MG63 (cell line): ENCODE measurements at regions not wholly inside any gene's neighbourhood (a gene's known extent, or its start where the extent isn't known, plus 50 kb on each side); places are given as distances from the start of the nearest gene placed in this dataset.

Experiments
- DNase-seq: peaks from one replicate; pipeline ENCODE4 v3.0.0-alpha.2; 2020
- H3K27me3 ChIP-seq: fragments of 250-450 bp; sonication (Bioruptor Pico); 2 replicates; pipeline ENCODE4 v1.5.1; 2020; ENCODE audit warnings: mild to moderate bottlenecking, moderate library complexity
- H3K36me3 ChIP-seq: fragments of 250-450 bp; sonication (Bioruptor Pico); 2 replicates; pipeline ENCODE4 v1.5.1; 2020; ENCODE audit warnings: mild to moderate bottlenecking, moderate library complexity
- H3K4me3 ChIP-seq: fragments of 250-450 bp; sonication (Bioruptor Pico); 2 replicates; pipeline ENCODE4 v1.5.1; 2020; ENCODE audit warnings: mild to moderate bottlenecking, moderate library complexity
- H3K9me3 ChIP-seq: fragments of 250-450 bp; sonication (Bioruptor Pico); 2 replicates; pipeline ENCODE4 v1.5.1; 2020; ENCODE audit warnings: mild to moderate bottlenecking, moderate library complexity

DNA sequence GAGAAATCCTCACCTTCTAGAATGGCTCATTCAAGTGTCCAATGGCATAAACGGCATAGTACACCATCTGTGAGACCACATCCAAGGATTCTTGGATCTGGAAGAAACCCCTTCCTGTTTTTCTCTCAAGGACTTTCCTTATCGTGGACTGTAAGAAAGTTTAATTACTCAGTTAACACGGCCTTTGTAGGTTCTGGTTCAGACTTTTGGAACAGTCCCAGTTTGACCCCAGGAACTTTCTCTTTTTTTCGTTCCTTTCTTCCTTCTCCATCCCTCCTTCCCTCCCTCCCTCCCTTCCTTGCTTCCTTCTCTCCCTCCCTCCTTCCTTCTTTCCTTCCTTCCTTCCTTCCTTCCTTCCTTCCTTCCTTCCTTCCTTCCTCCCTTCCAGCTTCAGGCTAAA is 343.5 kb upstream of the SMIM31 start:
- no peak overlapping the region for H3K4me3 ChIP-seq
- no peaks in the 10 kb centered on the region for H3K9me3 ChIP-seq
- no peak for DNase-seq
- peaks cover 2% of the 10 kb centered on the region; the same call in 1 of the 2 replicates for H3K27me3 ChIP-seq
- no peaks in the 10 kb centered on the region for H3K36me3 ChIP-seq

DNA sequence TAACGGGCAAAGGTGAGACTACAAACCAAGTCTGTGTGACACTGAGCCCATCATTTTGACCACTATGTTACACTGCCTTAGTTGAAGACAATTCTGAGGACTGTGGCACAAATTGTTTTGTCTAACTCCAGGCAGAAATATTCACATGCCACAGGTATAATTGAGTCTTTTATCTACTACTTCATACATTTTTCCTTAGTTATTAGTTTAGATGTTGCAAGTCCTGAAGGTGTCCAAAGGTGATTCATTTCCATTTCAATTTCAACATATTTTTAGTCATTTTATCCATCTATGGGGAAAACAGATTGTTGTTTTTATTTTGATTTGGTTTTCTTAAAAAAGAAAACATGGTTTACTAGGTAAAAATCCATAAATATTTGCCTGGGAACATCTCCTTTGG is 341.7 kb upstream of the SMIM31 start:
- Histone ChIP-seq H3K4me3 (no peak overlapping the region), H3K36me3 (no peaks in the 10 kb centered on the region), H3K9me3 (no peaks in the 10 kb centered on the region), H3K27me3 (no peaks in the 10 kb centered on the region)
- no peak for DNase-seq

GRCh38 chr4:164413743-164414142 is 340.2 kb upstream of the SMIM31 start:
- Histone ChIP-seq H3K9me3 (no peaks in the 10 kb centered on the region), H3K36me3 (no peaks in the 10 kb centered on the region), H3K27me3 (no peaks in the 10 kb centered on the region), H3K4me3 (no peak overlapping the region)
- DNase-seq = no peak

DNA sequence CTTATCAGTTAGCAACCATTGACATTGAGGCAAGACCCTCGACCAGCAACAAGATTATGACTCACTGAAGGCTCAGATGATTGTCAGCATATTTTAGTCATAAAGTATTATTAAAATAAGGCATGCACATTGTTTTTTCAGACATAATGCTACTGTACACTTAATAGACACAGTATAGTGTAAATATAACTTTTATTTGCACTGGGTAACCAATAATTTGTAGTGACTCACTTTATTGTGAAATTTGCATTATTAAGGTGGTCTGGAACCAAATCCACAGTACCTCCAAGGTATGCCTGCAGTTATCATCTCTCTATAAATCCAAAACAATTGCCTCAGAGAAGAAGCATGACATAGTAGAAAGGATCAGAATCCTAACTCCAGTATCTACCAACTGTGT is 330.1 kb upstream of the SMIM31 start:
- Histone ChIP-seq H3K27me3 (no peaks in the 10 kb centered on the region), H3K9me3 (no peaks in the 10 kb centered on the region; the same call in 1 of the 2 replicates)

GRCh38 chr4:164424846-164425245 is 329.1 kb upstream of the SMIM31 start:
- Histone ChIP-seq H3K27me3 (no peaks in the 10 kb centered on the region), H3K9me3 (no peaks in the 10 kb centered on the region; the same call in 1 of the 2 replicates), H3K36me3 (no peaks in the 10 kb centered on the region), H3K4me3 (no peak overlapping the region)
- no peak for DNase-seq

More for the DNA sequence above, 330.1 kb upstream of the SMIM31 start:
- Histone ChIP-seq H3K4me3 (no peak overlapping the region), H3K36me3 (no peaks in the 10 kb centered on the region)
- DNase-seq = no peak

DNA sequence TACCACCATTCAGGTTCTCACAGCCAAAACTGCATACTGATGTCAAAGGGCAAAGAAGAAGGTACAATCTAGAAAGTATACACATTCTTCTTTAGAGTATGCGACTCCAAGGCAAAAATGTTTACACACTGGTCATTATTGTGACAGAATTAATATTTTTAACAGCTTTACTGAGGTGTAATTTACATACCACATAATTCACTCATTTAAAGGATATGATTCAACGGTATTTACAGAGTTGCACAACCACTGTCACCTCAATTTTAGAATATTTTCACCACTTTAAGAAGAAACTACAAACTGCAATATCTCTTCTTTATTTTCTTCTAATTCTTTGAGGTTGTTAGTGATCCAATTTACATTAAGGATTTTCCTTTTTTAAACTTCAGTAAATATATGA is 325.4 kb upstream of the SMIM31 start:
- H3K27me3 ChIP-seq = no peaks in the 10 kb centered on the region
- H3K4me3 ChIP-seq = no peak overlapping the region
- H3K36me3 ChIP-seq = no peaks in the 10 kb centered on the region
- H3K9me3 ChIP-seq = no peaks in the 10 kb centered on the region
- DNase-seq = no peak

- H3K4me3 ChIP-seq = no peak overlapping the region
- no peaks in the 10 kb centered on the region for H3K36me3 ChIP-seq
- H3K27me3 ChIP-seq = no peaks in the 10 kb centered on the region
- DNase-seq = peak; percentile 40
- no peaks in the 10 kb centered on the region for H3K9me3 ChIP-seq
Observed at GRCh38 chr4:164438321-164438720, 315.6 kb upstream of the SMIM31 start.

DNA sequence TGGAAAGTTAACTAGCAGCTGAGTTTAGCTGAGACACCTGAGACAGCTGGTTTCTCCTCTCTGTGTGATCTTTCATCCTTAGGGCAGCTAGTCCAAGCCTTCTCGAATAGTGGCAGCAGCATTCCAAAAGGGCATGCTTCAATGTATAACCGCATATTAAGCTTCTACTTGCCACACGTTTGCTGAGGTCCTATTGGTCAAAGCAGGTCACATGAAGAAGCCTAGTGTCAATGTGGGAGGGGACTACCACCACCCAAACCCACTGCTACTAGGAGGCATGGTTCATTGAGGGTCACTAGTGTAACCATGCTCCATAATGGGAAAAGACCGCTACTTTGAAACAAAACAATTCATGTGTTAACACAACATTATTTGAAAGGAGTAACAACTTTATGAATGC is 314.9 kb upstream of the SMIM31 start:
- no peaks in the 10 kb centered on the region for H3K36me3 ChIP-seq
- H3K9me3 ChIP-seq = no peaks in the 10 kb centered on the region
- H3K27me3 ChIP-seq = no peaks in the 10 kb centered on the region
- no peak overlapping the region for H3K4me3 ChIP-seq
- DNase-seq = no peak

DNA sequence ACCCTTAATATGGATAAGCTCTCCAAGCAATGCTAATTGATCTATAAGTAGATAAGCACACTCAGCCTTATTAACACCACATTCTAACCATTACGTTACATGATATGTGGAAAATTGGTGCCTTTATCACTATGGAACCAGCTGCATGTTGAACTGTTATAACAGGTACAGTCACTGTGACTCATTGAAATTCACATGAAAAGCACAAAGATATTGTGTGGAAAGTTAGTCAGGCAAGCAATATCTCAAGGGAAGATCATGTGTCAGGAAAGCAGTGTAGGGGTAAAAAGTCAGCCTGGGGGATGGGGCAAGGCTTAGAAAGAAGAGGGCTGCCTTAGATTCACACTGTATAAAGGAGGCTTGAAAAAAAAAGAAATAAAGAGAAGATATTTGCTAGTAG is 313.7 kb upstream of the SMIM31 start:
- Histone ChIP-seq H3K36me3 (no peaks in the 10 kb centered on the region), H3K4me3 (no peak overlapping the region), H3K9me3 (no peaks in the 10 kb centered on the region), H3K27me3 (no peaks in the 10 kb centered on the region)
- no peak for DNase-seq

DNA sequence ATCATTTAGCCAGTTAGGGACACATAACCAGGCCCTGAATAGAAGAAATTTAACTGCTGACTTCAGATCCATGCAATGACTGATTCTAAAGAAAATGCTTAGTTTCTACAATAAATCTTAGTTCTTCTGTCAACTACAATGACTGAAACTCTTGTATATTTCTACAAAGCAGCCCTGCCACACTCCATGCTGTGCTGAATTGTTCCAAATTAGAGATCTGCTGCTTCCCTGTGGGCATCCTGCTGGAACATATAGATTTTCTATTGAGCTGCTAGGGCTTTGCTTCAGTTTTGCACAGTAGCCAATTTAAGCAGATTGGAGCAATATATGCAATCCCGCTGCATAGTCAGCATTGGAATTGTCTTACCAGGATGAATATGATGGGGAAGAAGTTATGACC is 312.8 kb upstream of the SMIM31 start:
- H3K36me3 ChIP-seq = no peaks in the 10 kb centered on the region
- H3K4me3 ChIP-seq = no peak overlapping the region
- no peaks in the 10 kb centered on the region for H3K9me3 ChIP-seq
- no peaks in the 10 kb centered on the region for H3K27me3 ChIP-seq
- no peak for DNase-seq

- Histone ChIP-seq H3K27me3 (no peaks in the 10 kb centered on the region), H3K36me3 (no peaks in the 10 kb centered on the region), H3K4me3 (no peak overlapping the region), H3K9me3 (no peaks in the 10 kb centered on the region)
- no peak for DNase-seq
Observed at GRCh38 chr4:164442180-164442579, 311.8 kb upstream of the SMIM31 start.

- Histone ChIP-seq H3K36me3 (no peaks in the 10 kb centered on the region), H3K9me3 (no peaks in the 10 kb centered on the region; the same call in 1 of the 2 replicates), H3K4me3 (no peak overlapping the region), H3K27me3 (no peaks in the 10 kb centered on the region)
- no peak for DNase-seq
Observed at GRCh38 chr4:164446516-164446915, 307.4 kb upstream of the SMIM31 start.

- no peaks in the 10 kb centered on the region for H3K9me3 ChIP-seq
- DNase-seq = no peak
- no peaks in the 10 kb centered on the region for H3K27me3 ChIP-seq
- no peaks in the 10 kb centered on the region for H3K36me3 ChIP-seq
- H3K4me3 ChIP-seq = no peak overlapping the region
Observed at GRCh38 chr4:164461901-164462300, 292.0 kb upstream of the SMIM31 start.

- H3K9me3 ChIP-seq = no peaks in the 10 kb centered on the region
- DNase-seq = no peak
- no peaks in the 10 kb centered on the region for H3K27me3 ChIP-seq
- H3K4me3 ChIP-seq = no peak overlapping the region
- no peaks in the 10 kb centered on the region for H3K36me3 ChIP-seq
Observed at GRCh38 chr4:164462471-164462870, 291.5 kb upstream of the SMIM31 start.

GRCh38 chr4:164464313-164464712 is 289.6 kb upstream of the SMIM31 start:
- no peaks in the 10 kb centered on the region for H3K9me3 ChIP-seq
- no peak for DNase-seq
- no peaks in the 10 kb centered on the region for H3K36me3 ChIP-seq
- H3K27me3 ChIP-seq = no peaks in the 10 kb centered on the region
- H3K4me3 ChIP-seq = no peak overlapping the region

DNA sequence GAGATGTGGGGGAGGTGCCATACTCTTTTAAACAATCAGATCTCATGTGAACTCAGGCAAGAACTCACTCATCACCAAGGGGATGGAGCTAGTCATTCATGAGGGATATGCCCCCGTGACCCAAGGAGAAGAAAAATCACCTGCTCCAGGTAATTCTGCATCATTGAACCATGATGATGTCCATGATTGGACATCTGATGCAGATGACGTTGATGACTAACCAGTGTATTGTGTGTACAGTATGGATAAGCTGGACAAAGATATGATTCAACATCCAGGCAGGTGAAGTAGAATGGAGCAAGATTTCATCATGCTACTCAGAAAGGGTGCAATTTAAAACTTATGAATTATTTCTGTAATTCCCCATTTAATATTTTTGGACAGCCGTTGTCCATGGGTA is 286.4 kb upstream of the SMIM31 start:
- Histone ChIP-seq H3K9me3 (no peaks in the 10 kb centered on the region), H3K27me3 (no peaks in the 10 kb centered on the region), H3K4me3 (no peak overlapping the region), H3K36me3 (no peaks in the 10 kb centered on the region)
- no peak for DNase-seq

DNA sequence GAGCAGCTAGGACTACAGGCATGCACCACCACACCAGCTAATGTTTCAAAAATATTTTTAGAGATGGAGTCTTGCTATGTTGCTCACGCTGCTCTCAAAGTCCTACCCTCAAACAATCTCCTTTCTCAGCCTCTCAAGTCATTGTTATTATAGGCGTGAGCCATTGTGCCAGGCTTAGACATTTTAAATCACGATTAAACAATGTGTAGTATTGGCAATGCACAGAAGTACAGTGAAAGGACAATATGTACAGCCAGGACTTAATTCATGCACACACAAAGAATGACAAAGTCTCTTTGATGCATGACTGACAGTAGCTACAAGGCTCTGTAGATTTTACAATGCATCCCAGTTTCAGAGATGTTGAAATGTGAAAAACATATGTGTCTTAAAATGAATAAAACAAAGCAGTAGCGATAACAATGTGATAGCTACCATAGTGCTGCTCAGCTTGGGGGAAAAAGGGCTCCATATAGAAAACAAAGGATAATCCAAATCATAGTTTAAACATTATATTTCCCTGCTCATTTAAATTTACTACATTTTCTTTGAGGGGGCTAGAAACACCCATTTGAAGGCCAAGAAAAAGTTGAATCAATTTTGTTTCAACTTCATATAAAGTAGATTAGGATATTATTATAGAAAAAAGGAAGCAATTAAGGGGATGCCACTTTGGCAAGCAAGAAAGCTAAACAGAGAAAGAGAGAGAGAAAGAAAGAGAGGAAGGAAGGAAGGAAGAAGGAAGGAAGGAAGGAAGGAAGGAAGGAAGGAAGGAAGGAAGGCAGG is 272.4 kb upstream of the SMIM31 start:
- H3K4me3 ChIP-seq = no peak overlapping the region
- H3K27me3 ChIP-seq = no peaks in the 10 kb centered on the region
- H3K9me3 ChIP-seq = no peaks in the 10 kb centered on the region
- DNase-seq = no peak
- no peaks in the 10 kb centered on the region for H3K36me3 ChIP-seq

- no peaks in the 10 kb centered on the region for H3K27me3 ChIP-seq
Observed at GRCh38 chr4:164482092-164482404, 271.9 kb upstream of the SMIM31 start.

DNA sequence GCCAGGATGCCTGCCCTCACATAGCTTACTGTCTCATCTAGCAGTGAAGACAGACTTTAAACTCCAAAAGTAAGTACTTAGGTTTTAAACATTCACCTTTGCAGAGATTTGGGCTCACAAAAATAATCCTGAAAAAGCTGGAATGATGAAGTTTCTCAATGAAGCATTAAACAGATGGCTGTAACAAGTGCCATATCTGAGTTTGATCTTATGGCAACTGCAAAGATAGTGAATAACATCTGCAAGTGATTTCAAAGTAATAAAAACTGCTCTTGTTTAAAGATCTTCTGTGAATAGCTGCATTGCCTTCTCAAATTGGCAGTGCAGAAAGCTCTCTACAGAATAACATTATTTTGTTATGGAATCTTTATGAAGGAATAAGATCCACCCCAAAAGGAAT is 271.2 kb upstream of the SMIM31 start:
- H3K4me3 ChIP-seq = no peak overlapping the region
- no peaks in the 10 kb centered on the region for H3K27me3 ChIP-seq
- no peaks in the 10 kb centered on the region for H3K9me3 ChIP-seq
- H3K36me3 ChIP-seq = no peaks in the 10 kb centered on the region
- no peak for DNase-seq

More at GRCh38 chr4:164482092-164482404, 271.9 kb upstream of the SMIM31 start:
- Histone ChIP-seq H3K9me3 (no peaks in the 10 kb centered on the region), H3K4me3 (no peak overlapping the region), H3K36me3 (no peaks in the 10 kb centered on the region)
- DNase-seq = no peak
